Karpas-422 (cell line): ENCODE measurements at regions not wholly inside any gene's neighbourhood (a gene's known extent, or its start where the extent isn't known, plus 50 kb on each side); places are given as distances from the start of the nearest gene placed in this dataset.

Experiments used
- DNase-seq: peaks from one replicate; pipeline ENCODE4 v3.0.0-alpha.2; 2015
- H2AFZ ChIP-seq: fragments of 200-600 bp; sonication (generic); 2 replicates; pipeline ENCODE4 v1.6.1; 2014; ENCODE audit warnings: antibody characterized with exemption, low read length, mixed read lengths
- H3K27ac ChIP-seq: fragments of 200-600 bp; sonication (generic); 2 replicates; pipeline ENCODE4 v1.5.1; 2014; ENCODE audit warnings: mild to moderate bottlenecking, low read length, moderate library complexity
- H3K27me3 ChIP-seq: fragments of 200-600 bp; sonication (generic); 2 replicates; pipeline ENCODE4 v1.6.1; 2014; ENCODE audit warnings: low read length, mixed read lengths
- H3K36me3 ChIP-seq: fragments of 200-600 bp; sonication (generic); 2 replicates; pipeline ENCODE4 v1.6.1; 2014; ENCODE audit warnings: low read length, mixed read lengths; ENCODE audit not compliant: insufficient read depth
- H3K4me1 ChIP-seq: fragments of 200-600 bp; sonication (generic); 2 replicates; pipeline ENCODE4 v1.6.1; 2014; ENCODE audit warnings: mild to moderate bottlenecking, low read length, mixed read lengths
- H3K4me2 ChIP-seq: fragments of 200-600 bp; sonication (generic); 2 replicates; pipeline ENCODE4 v1.6.1; 2014; ENCODE audit warnings: low read length, low read depth, mild to moderate bottlenecking; ENCODE audit not compliant: poor library complexity, severe bottlenecking
- H3K4me3 ChIP-seq: fragments of 200-600 bp; sonication (generic); 2 replicates; pipeline ENCODE4 v1.5.1; 2014; ENCODE audit warnings: mild to moderate bottlenecking, antibody characterized with exemption, low read length, mixed read lengths
- H3K79me2 ChIP-seq: fragments of 200-600 bp; sonication (generic); 2 replicates; pipeline ENCODE4 v1.6.1; 2014; ENCODE audit warnings: mild to moderate bottlenecking, low read length, mixed read lengths
- H3K9ac ChIP-seq: fragments of 200-600 bp; sonication (generic); 2 replicates; pipeline ENCODE4 v1.6.0; 2014; ENCODE audit warnings: low read length
- H3K9me2 ChIP-seq: fragments of 200-600 bp; sonication (generic), shearing (Covaris generic); replicated peaks from 2 replicates; pipeline ENCODE4 v1.6.0; 2014; ENCODE audit warnings: mild to moderate bottlenecking, low read length, moderate library complexity; ENCODE audit not compliant: insufficient read depth
- H3K9me3 ChIP-seq: fragments of 300-700, 200-600 bp; sonication (generic); 2 replicates; pipeline ENCODE4 v1.6.1; 2014; ENCODE audit warnings: low read length, mixed read lengths
- H4K20me1 ChIP-seq: fragments of 200-600 bp; sonication (generic); 2 replicates; pipeline ENCODE4 v1.6.1; 2014; ENCODE audit warnings: mild to moderate bottlenecking, antibody characterized with exemption, low read length, low read depth; ENCODE audit not compliant: insufficient read depth

GRCh38 chr9:12166518-12166917 is 526.7 kb upstream of the TYRP1 start:
- H3K9me3 ChIP-seq = peaks cover 17% of the 10 kb centered on the region
- peak; percentile 46 for DNase-seq
- H3K9ac ChIP-seq = no peak overlapping the region
- no peaks in the 10 kb centered on the region for H3K27me3 ChIP-seq
- no peak overlapping the region for H3K4me3 ChIP-seq
- no peak overlapping the region for H3K4me2 ChIP-seq
- H4K20me1 ChIP-seq = no peaks in the 10 kb centered on the region
- H3K9me2 ChIP-seq = no peaks in the 10 kb centered on the region
- H3K79me2 ChIP-seq = no peaks in the 10 kb centered on the region
- no peaks in the 10 kb centered on the region for H3K36me3 ChIP-seq
- H2AFZ ChIP-seq = no peak overlapping the region
- no peaks in the 10 kb centered on the region; the same call in 1 of the 2 replicates for H3K4me1 ChIP-seq
- H3K27ac ChIP-seq = no peak overlapping the region

GRCh38 chr9:12170456-12170855 is 522.7 kb upstream of the TYRP1 start:
- H3K27ac ChIP-seq = no peak overlapping the region
- no peak for DNase-seq
- H2AFZ ChIP-seq = no peak overlapping the region
- no peak overlapping the region for H3K4me3 ChIP-seq
- H4K20me1 ChIP-seq = no peaks in the 10 kb centered on the region
- no peaks in the 10 kb centered on the region for H3K36me3 ChIP-seq
- peaks cover 28% of the 10 kb centered on the region for H3K9me3 ChIP-seq
- no peaks in the 10 kb centered on the region for H3K27me3 ChIP-seq
- H3K9me2 ChIP-seq = no peaks in the 10 kb centered on the region
- no peak overlapping the region for H3K4me2 ChIP-seq
- no peaks in the 10 kb centered on the region for H3K79me2 ChIP-seq
- no peaks in the 10 kb centered on the region; the same call in 1 of the 2 replicates for H3K4me1 ChIP-seq
- no peak overlapping the region for H3K9ac ChIP-seq

- no peaks in the 10 kb centered on the region for H3K4me1 ChIP-seq
These were observed 514.6 kb upstream of the TYRP1 start for GRCh38 chr9:12178634-12179033.

GRCh38 chr9:12182806-12183205 is 510.4 kb upstream of the TYRP1 start:
- H2AFZ ChIP-seq = no peak overlapping the region
- H3K4me2 ChIP-seq = no peak overlapping the region
- H3K27me3 ChIP-seq = no peaks in the 10 kb centered on the region
- H3K9me3 ChIP-seq = peaks cover 23% of the 10 kb centered on the region
- H3K27ac ChIP-seq = no peak overlapping the region
- H3K9me2 ChIP-seq = no peaks in the 10 kb centered on the region
- no peak overlapping the region for H3K9ac ChIP-seq
- H4K20me1 ChIP-seq = no peaks in the 10 kb centered on the region
- H3K4me3 ChIP-seq = no peak overlapping the region
- H3K79me2 ChIP-seq = no peaks in the 10 kb centered on the region
- no peaks in the 10 kb centered on the region for H3K4me1 ChIP-seq
- H3K36me3 ChIP-seq = no peaks in the 10 kb centered on the region
- DNase-seq = no peak

More at GRCh38 chr9:12178634-12179033, 514.6 kb upstream of the TYRP1 start:
- H2AFZ ChIP-seq = no peak overlapping the region
- H3K27ac ChIP-seq = no peak overlapping the region
- H3K9ac ChIP-seq = no peak overlapping the region
- H3K4me2 ChIP-seq = no peak overlapping the region
- H4K20me1 ChIP-seq = no peaks in the 10 kb centered on the region
- H3K79me2 ChIP-seq = no peaks in the 10 kb centered on the region
- H3K9me3 ChIP-seq = peaks cover 25% of the 10 kb centered on the region
- no peaks in the 10 kb centered on the region for H3K9me2 ChIP-seq
- DNase-seq = no peak
- H3K4me3 ChIP-seq = no peak overlapping the region
- H3K27me3 ChIP-seq = no peaks in the 10 kb centered on the region
- no peaks in the 10 kb centered on the region for H3K36me3 ChIP-seq

GRCh38 chr9:12183321-12183720 is 509.9 kb upstream of the TYRP1 start:
- no peak for DNase-seq
- Histone ChIP-seq H3K36me3 (no peaks in the 10 kb centered on the region), H3K9ac (no peak overlapping the region), H3K27me3 (no peaks in the 10 kb centered on the region), H2AFZ (no peak overlapping the region), H3K4me3 (no peak overlapping the region), H3K79me2 (no peaks in the 10 kb centered on the region), H3K9me3 (peaks cover 22% of the 10 kb centered on the region), H3K4me2 (no peak overlapping the region), H3K4me1 (no peaks in the 10 kb centered on the region), H3K27ac (no peak overlapping the region), H3K9me2 (no peaks in the 10 kb centered on the region), H4K20me1 (no peaks in the 10 kb centered on the region)

GRCh38 chr9:12185856-12186255 is 507.3 kb upstream of the TYRP1 start:
- H3K4me2 ChIP-seq = no peak overlapping the region
- no peak overlapping the region for H3K27ac ChIP-seq
- no peaks in the 10 kb centered on the region for H3K4me1 ChIP-seq
- peaks cover 28% of the 10 kb centered on the region for H3K9me3 ChIP-seq
- H2AFZ ChIP-seq = no peak overlapping the region
- H3K27me3 ChIP-seq = no peaks in the 10 kb centered on the region
- H3K9ac ChIP-seq = no peak overlapping the region
- H3K4me3 ChIP-seq = no peak overlapping the region
- no peaks in the 10 kb centered on the region for H3K36me3 ChIP-seq
- H3K9me2 ChIP-seq = no peaks in the 10 kb centered on the region
- H3K79me2 ChIP-seq = no peaks in the 10 kb centered on the region
- no peaks in the 10 kb centered on the region for H4K20me1 ChIP-seq
- DNase-seq = no peak

GRCh38 chr9:12191630-12192029 is 501.6 kb upstream of the TYRP1 start:
- Histone ChIP-seq H4K20me1 (no peaks in the 10 kb centered on the region), H3K4me2 (no peak overlapping the region), H3K27me3 (no peaks in the 10 kb centered on the region), H3K4me1 (no peaks in the 10 kb centered on the region), H3K27ac (no peak overlapping the region), H3K79me2 (no peaks in the 10 kb centered on the region), H3K36me3 (no peaks in the 10 kb centered on the region), H3K9me3 (peaks cover 20% of the 10 kb centered on the region), H3K9me2 (no peaks in the 10 kb centered on the region), H3K4me3 (no peak overlapping the region), H3K9ac (no peak overlapping the region), H2AFZ (no peak overlapping the region)
- DNase-seq = no peak

GRCh38 chr9:12194731-12195130 is 498.5 kb upstream of the TYRP1 start:
- H3K4me3 ChIP-seq = no peak overlapping the region
- no peaks in the 10 kb centered on the region for H3K79me2 ChIP-seq
- no peak overlapping the region for H3K4me2 ChIP-seq
- H3K9me3 ChIP-seq = peaks cover 8% of the 10 kb centered on the region
- H3K4me1 ChIP-seq = no peaks in the 10 kb centered on the region
- no peaks in the 10 kb centered on the region for H3K27me3 ChIP-seq
- no peaks in the 10 kb centered on the region for H3K36me3 ChIP-seq
- DNase-seq = no peak
- no peaks in the 10 kb centered on the region for H4K20me1 ChIP-seq
- H3K9me2 ChIP-seq = no peaks in the 10 kb centered on the region
- no peak overlapping the region for H2AFZ ChIP-seq
- no peak overlapping the region for H3K9ac ChIP-seq
- H3K27ac ChIP-seq = no peak overlapping the region

- DNase-seq = no peak
- no peaks in the 10 kb centered on the region for H3K27me3 ChIP-seq
- no peak overlapping the region for H2AFZ ChIP-seq
- H3K79me2 ChIP-seq = no peaks in the 10 kb centered on the region
- H3K4me1 ChIP-seq = no peaks in the 10 kb centered on the region
- H3K4me2 ChIP-seq = no peak overlapping the region
- no peak overlapping the region for H3K9ac ChIP-seq
- peaks cover 5% of the 10 kb centered on the region for H3K9me3 ChIP-seq
- no peaks in the 10 kb centered on the region for H3K9me2 ChIP-seq
- H3K27ac ChIP-seq = no peak overlapping the region
- H3K4me3 ChIP-seq = no peak overlapping the region
- H4K20me1 ChIP-seq = no peaks in the 10 kb centered on the region
- H3K36me3 ChIP-seq = no peaks in the 10 kb centered on the region
These were observed 497.7 kb upstream of the TYRP1 start for GRCh38 chr9:12195456-12195855.
